SK-N-SH (cell line): ENCODE measurements at regions not wholly inside any gene's neighbourhood (a gene's known extent, or its start where the extent isn't known, plus 50 kb on each side); places are given as distances from the start of the nearest gene placed in this dataset.

Source experiments
- CTCF ChIA-PET: fragments of 300-600, 350-600 bp; formaldehyde crosslinking; extraction: SDS; loops from one replicate; lab custom pipeline; 2021; lab: Yijun Ruan, JAX
- POLR2A ChIA-PET: fragments of 350-600 bp; sonication (Branson Sonifier 250); formaldehyde crosslinking; extraction: SDS; loops from one replicate; lab custom pipeline; 2020; ENCODE audit warnings: antibody characterized with exemption, inconsistent platforms; lab: Yijun Ruan, JAX
- DNase-seq: peaks from one replicate; pipeline ENCODE4 v3.0.0; 2012
- H2AFZ ChIP-seq: fragments of 200-600 bp; sonication (generic); 2 replicates; pipeline ENCODE4 v1.8.1; 2016; ENCODE audit warnings: antibody characterized with exemption, mild to moderate bottlenecking, low read depth
- H3F3A ChIP-seq: fragments of 200-600 bp; sonication (generic); replicated peaks from 2 replicates; pipeline ENCODE3; 2016; ENCODE audit warnings: antibody characterized with exemption, mild to moderate bottlenecking; ENCODE audit not compliant: insufficient read depth
- H3K27ac ChIP-seq, 2 experiments: fragments of 200-500 bp in 1 of 2; fragments of 200-600 bp in 1 of 2; sonication (Bioruptor generic) in 1 of 2; sonication (generic), shearing (Covaris generic) in 1 of 2; 2 replicates each; pipeline versions ENCODE4 v1.5.1 to v1.6.1; 2014 to 2016; ENCODE audit warnings: low read depth in 2 of 2, inconsistent platforms in 1 of 2, low read length in 1 of 2, mild to moderate bottlenecking in 1 of 2, mixed read lengths in 1 of 2
- H3K27me3 ChIP-seq: fragments of 200-600 bp; sonication (generic), shearing (Covaris generic); 2 replicates; pipeline ENCODE4 v1.6.1; 2016; ENCODE audit warnings: mixed run types; ENCODE audit not compliant: insufficient read depth
- H3K36me3 ChIP-seq, 2 experiments: fragments of 200-500 bp in 1 of 2; fragments of 200-600 bp in 1 of 2; sonication (Bioruptor generic) in 1 of 2; sonication (generic) in 1 of 2; replicated peaks in 1 of 2; 2 replicates each; pipeline versions ENCODE3 to v1.5.1; 2014 to 2016; ENCODE audit warnings: low read length in 1 of 2, mild to moderate bottlenecking in 1 of 2; ENCODE audit not compliant: insufficient read depth in 2 of 2, control insufficient read depth in 1 of 2
- H3K4me1 ChIP-seq, 2 experiments: fragments of 200-500 bp in 1 of 2; fragments of 200-600 bp in 1 of 2; sonication (Bioruptor generic) in 1 of 2; sonication (generic), shearing (Covaris generic) in 1 of 2; 2 replicates each; pipeline versions ENCODE4 v1.5.1 to v1.6.1; 2014 to 2016; ENCODE audit warnings: low read depth in 1 of 2, low read length in 1 of 2, mixed run types in 1 of 2; ENCODE audit not compliant: insufficient read depth in 2 of 2, control insufficient read depth in 1 of 2
- H3K4me2 ChIP-seq: fragments of 200-600 bp; sonication (generic), shearing (Covaris generic); 2 replicates; pipeline ENCODE4 v1.6.1; 2017; ENCODE audit warnings: mixed run types
- H3K4me3 ChIP-seq, 2 experiments: fragments of 200-500 bp in 1 of 2; fragments of 200-600 bp in 1 of 2; sonication (Bioruptor generic) in 1 of 2; sonication (generic), shearing (Covaris generic) in 1 of 2; 2 replicates each; pipeline versions ENCODE4 v1.5.1 to v1.8.1; 2014 to 2016; ENCODE audit warnings: low read depth in 2 of 2, inconsistent platforms in 1 of 2, low read length in 1 of 2, mild to moderate bottlenecking in 1 of 2, mixed read lengths in 1 of 2, moderate library complexity in 1 of 2
- H3K79me2 ChIP-seq: fragments of 200-600 bp; sonication (generic); 2 replicates; pipeline ENCODE4 v1.8.1; 2017; ENCODE audit warnings: mild to moderate bottlenecking; ENCODE audit not compliant: insufficient read depth
- H3K9ac ChIP-seq: fragments of 200-600 bp; sonication (generic); 2 replicates; pipeline ENCODE4 v1.6.1; 2017; ENCODE audit warnings: mixed run types
- H3K9me2 ChIP-seq: fragments of 200-600 bp; sonication (generic); 2 replicates; pipeline ENCODE4 v1.6.1; 2017; ENCODE audit warnings: mixed run types
- H3K9me3 ChIP-seq: fragments of 200-600 bp; sonication (generic); 2 replicates; pipeline ENCODE4 v1.6.1; 2017; ENCODE audit warnings: mixed run types, mild to moderate bottlenecking, moderate library complexity
- H4K20me1 ChIP-seq: fragments of 200-600 bp; sonication (generic); 2 replicates; pipeline ENCODE4 v1.6.1; 2017; ENCODE audit warnings: mild to moderate bottlenecking, mixed run types; ENCODE audit not compliant: insufficient read depth
- EP300 ChIP-seq, 2 experiments: IDR thresholded peaks; 2 replicates each; pipeline versions ENCODE4 v1.4.0 to v1.6.1; 2012; ENCODE audit warnings: borderline replicate concordance in 1 of 2, low read depth in 1 of 2, low read length in 1 of 2
- FOXJ3 ChIP-seq: sonication (generic); formaldehyde crosslinking; IDR thresholded peaks from 2 replicates; pipeline ENCODE4 v1.5.1; 2020; ENCODE audit warnings: mild to moderate bottlenecking, missing genetic modification reagents
- IRF3 ChIP-seq: fragments of 150-350 bp; IDR thresholded peaks from 2 replicates; pipeline ENCODE4 v1.6.1; 2016; ENCODE audit warnings: mild to moderate bottlenecking, low read depth, low read length
- JUND ChIP-seq: IDR thresholded peaks from 2 replicates; pipeline ENCODE4 v1.4.0; 2012
- MAX ChIP-seq: IDR thresholded peaks from 2 replicates; pipeline ENCODE4 v1.4.0; 2012; ENCODE audit warnings: low read depth
- NFIC ChIP-seq: IDR thresholded peaks from 2 replicates; pipeline ENCODE4 v1.4.0; 2012; ENCODE audit warnings: borderline replicate concordance
- NRF1 ChIP-seq: IDR thresholded peaks from 2 replicates; pipeline ENCODE4 v1.6.1; 2012; ENCODE audit warnings: low read depth, mild to moderate bottlenecking, low read length
- PBX3 ChIP-seq: IDR thresholded peaks from 2 replicates; pipeline ENCODE4; 2012
- RAD21 ChIP-seq: IDR thresholded peaks from 2 replicates; pipeline ENCODE4 v1.6.1; 2012; ENCODE audit warnings: mild to moderate bottlenecking, low read length
- REST ChIP-seq: IDR thresholded peaks from 2 replicates; pipeline ENCODE4 v1.6.1; 2012; ENCODE audit warnings: mild to moderate bottlenecking, low read depth, low read length, moderate library complexity
- SIN3A ChIP-seq: IDR thresholded peaks from 2 replicates; pipeline ENCODE4 v1.6.1; 2012; ENCODE audit warnings: low read depth, mild to moderate bottlenecking, low read length, moderate library complexity, borderline replicate concordance
- SMC3 ChIP-seq: IDR thresholded peaks from 2 replicates; pipeline ENCODE4 v1.6.1; 2012; ENCODE audit warnings: low read depth, low read length, improper control_type of control experiment
- TEAD4 ChIP-seq: IDR thresholded peaks from 2 replicates; pipeline ENCODE4 v1.4.0; 2012; ENCODE audit warnings: mild to moderate bottlenecking, borderline replicate concordance; ENCODE audit not compliant: insufficient read depth
- USF2 ChIP-seq: fragments of 150-350 bp; IDR thresholded peaks from 2 replicates; pipeline ENCODE4 v1.6.1; 2017; ENCODE audit warnings: antibody characterized with exemption, low read length, low read depth, borderline replicate concordance
- YY1 ChIP-seq: IDR thresholded peaks from 2 replicates; pipeline ENCODE4 v1.4.0; 2012; ENCODE audit warnings: low read depth, mild to moderate bottlenecking
- WGBS: methylation state at CpG from one replicate; pipeline ENCODE4 v1.1.6; 2017; ENCODE audit warnings: low lambda C conversion rate; 5-methylcytosine and 5-hydroxymethylcytosine counted together

GRCh38 chr1:29907596-29907995, 671.3 kb downstream of the PTPRU start (continued):
- no peak for TF ChIP-seq REST
- no peak for TF ChIP-seq USF2
- no peak for TF ChIP-seq SMC3
- TF ChIP-seq MAX: no peak
- no peak for TF ChIP-seq FOXJ3 (CRISPR knock-in tag)
- TF ChIP-seq TEAD4: no peak
- TF ChIP-seq YY1: no peak
- no peak for TF ChIP-seq RAD21
- TF ChIP-seq IRF3: no peak

GRCh38 chr1:29906927-29907326, 670.6 kb downstream of the PTPRU start:
- TF ChIP-seq PBX3 (no peak), NRF1 (no peak), JUND (no peak), SIN3A (no peak), NFIC (no peak), EP300 (IDR thresholded peaks at IDR 0.05; ENCODE audit: borderline replicate concordance in 1 of 2, low read depth in 1 of 2, low read length in 1 of 2) (no peak)
- H3F3A ChIP-seq: no peaks in the 10 kb centered on the region
- no peaks in the 10 kb centered on the region for H3K4me1 ChIP-seq
- H3K4me2 ChIP-seq: no peak overlapping the region
- H3K9ac ChIP-seq: no peak overlapping the region
- no peak overlapping the region for H3K27ac ChIP-seq
- CTCF ChIA-PET: interaction anchor here (2.1 kb wide), 1 partner anchor 114 kb away, joined by 4 read pairs; no protein-coding TSS in a partner anchor
- 45% methylated on average over 6 of the region's 6 CpGs for WGBS
- no peak overlapping the region for H3K4me3 ChIP-seq
- H3K36me3 ChIP-seq: no peaks in the 10 kb centered on the region
- no peaks in the 10 kb centered on the region for H3K9me2 ChIP-seq
- H3K79me2 ChIP-seq: no peaks in the 10 kb centered on the region
- no peak overlapping the region for H2AFZ ChIP-seq
- no peaks in the 10 kb centered on the region for H3K9me3 ChIP-seq
- H4K20me1 ChIP-seq: no peaks in the 10 kb centered on the region
- POLR2A ChIA-PET: no interaction called here
- DNase-seq: no peak
- H3K27me3 ChIP-seq: no peaks in the 10 kb centered on the region; the same call in 1 of the 2 replicates
